HCT116 (cell line): ENCODE measurements at regions not wholly inside any gene's neighbourhood (a gene's known extent, or its start where the extent isn't known, plus 50 kb on each side); places are given as distances from the start of the nearest gene placed in this dataset.

Experiments used
- ATAC-seq: fragments of 200-7000 bp; cut with Tn5 transposase; 2 replicates; pipeline ENCODE4 v1.9.1; 2020; ENCODE audit warnings: mild to moderate bottlenecking, moderate library complexity
- BruUV-seq: library from RNA; stranded (reverse); fragments of 400-500 nt; replicated peaks from 2 replicates; lab custom pipeline; 2021; lab: Mats Ljungman, UMichigan
- CTCF ChIA-PET: fragments of 300-600 bp; sonication (Branson Sonifier 250); formaldehyde crosslinking; loops from one replicate; lab custom pipeline; 2021; ENCODE audit warnings: antibody characterized with exemption; lab: Charles Lee
- POLR2A ChIA-PET: fragments of 300-600, 350-600 bp; sonication (Branson Sonifier 250); formaldehyde crosslinking; loops from one replicate; lab custom pipeline; 2021; ENCODE audit warnings: antibody characterized with exemption; lab: Charles Lee
- RAD21 ChIA-PET, 2 experiments: fragments of 300-600 bp; sonication (Branson Sonifier 250); formaldehyde crosslinking; loops; one replicate each; lab custom pipeline; 2023; ENCODE audit warnings: low total read pairs in 2 of 2; ENCODE audit not compliant: uncharacterized antibody in 2 of 2, unreplicated experiment in 2 of 2, low non-redundant PET in 1 of 2; lab: Charles Lee
- DNase-seq: peaks from one replicate; pipeline ENCODE4 v3.0.0-alpha.2; 2010; ENCODE audit warnings: low read depth, low spot score
- H2AFZ ChIP-seq: fragments of 200-600 bp; shearing (Covaris generic), sonication (generic); 2 replicates; pipeline ENCODE4 v1.6.1; 2017; ENCODE audit warnings: low read depth, mixed run types, mixed read lengths, antibody characterized with exemption, low read length; ENCODE audit not compliant: poor library complexity, severe bottlenecking
- H3K27ac ChIP-seq: 2 replicates; pipeline ENCODE4 v1.5.1; 2012; ENCODE audit warnings: low read depth, low read length
- H3K27me3 ChIP-seq: fragments of 200-600 bp; sonication (generic); 2 replicates; pipeline ENCODE4 v1.6.1; 2016; ENCODE audit warnings: mixed run types, low read length, mixed read lengths; ENCODE audit not compliant: insufficient read depth
- H3K36me3 ChIP-seq, 2 experiments: fragments of 200-500 bp in 1 of 2; fragments of 200-600 bp in 1 of 2; sonication (Bioruptor generic) in 1 of 2; sonication (generic) in 1 of 2; 2 replicates each; pipeline versions ENCODE4 v1.5.1 to v1.6.1; 2014 to 2016; ENCODE audit warnings: low read length in 2 of 2, inconsistent platforms in 1 of 2, mixed read lengths in 1 of 2, mixed run types in 1 of 2; ENCODE audit not compliant: insufficient read depth in 2 of 2, control insufficient read depth in 1 of 2
- H3K4me1 ChIP-seq, 2 experiments: fragments of 200-600 bp in 1 of 2; sonication (generic) in 1 of 2; 2 replicates each; pipeline versions ENCODE4 v1.5.1 to v1.6.1; 2012 to 2017; ENCODE audit warnings: low read length in 2 of 2, inconsistent platforms in 1 of 2, mild to moderate bottlenecking in 1 of 2, mixed read lengths in 1 of 2, mixed run types in 1 of 2, moderate library complexity in 1 of 2; ENCODE audit not compliant: insufficient read depth in 2 of 2, control insufficient read depth in 1 of 2
- H3K4me2 ChIP-seq: fragments of 200-600 bp; sonication (generic); 2 replicates; pipeline ENCODE4 v1.6.1; 2017; ENCODE audit warnings: mixed run types, low read length, mixed read lengths
- H3K4me3 ChIP-seq, 2 experiments: fragments of 200-600 bp in 1 of 2; sonication (generic) in 1 of 2; replicated peaks in 1 of 2; 2 replicates each; pipeline ENCODE4 v1.5.1; 2011 to 2016; ENCODE audit warnings: low read length in 2 of 2, control low read depth in 1 of 2, low read depth in 1 of 2, mild to moderate bottlenecking in 1 of 2, mixed read lengths in 1 of 2, mixed run types in 1 of 2
- H3K79me2 ChIP-seq: fragments of 200-600 bp; sonication (generic); 2 replicates; pipeline ENCODE4 v1.6.1; 2017; ENCODE audit warnings: mild to moderate bottlenecking, mixed run types, low read length, moderate library complexity, mixed read lengths; ENCODE audit not compliant: insufficient read depth
- H3K9ac ChIP-seq: fragments of 200-600 bp; sonication (generic); 2 replicates; pipeline ENCODE4 v1.6.1; 2016; ENCODE audit warnings: low read length, mixed read lengths
- H3K9me2 ChIP-seq: fragments of 200-600 bp; sonication (generic), shearing (Covaris generic); 2 replicates; pipeline ENCODE4 v1.6.1; 2017; ENCODE audit warnings: mixed run types, mild to moderate bottlenecking, moderate library complexity; ENCODE audit not compliant: insufficient read depth
- H3K9me3 ChIP-seq, 2 experiments: fragments of 200-500 bp in 1 of 2; fragments of 200-600 bp in 1 of 2; sonication (Bioruptor generic) in 1 of 2; sonication (generic) in 1 of 2; 2 replicates each; pipeline ENCODE4 v1.6.1; 2014 to 2017; ENCODE audit warnings: low read length in 2 of 2, mixed read lengths in 2 of 2, inconsistent platforms in 1 of 2, low read depth in 1 of 2, mild to moderate bottlenecking in 1 of 2, mixed run types in 1 of 2, moderate library complexity in 1 of 2; ENCODE audit not compliant: control insufficient read depth in 1 of 2, insufficient read depth in 1 of 2
- H4K20me1 ChIP-seq: fragments of 200-600 bp; sonication (generic), shearing (Covaris generic); 2 replicates; pipeline ENCODE4 v1.6.1; 2017; ENCODE audit warnings: mixed run types, mild to moderate bottlenecking, moderate library complexity; ENCODE audit not compliant: insufficient read depth
- CEBPB ChIP-seq: IDR thresholded peaks from 2 replicates; pipeline ENCODE4 v1.6.1; 2012; ENCODE audit warnings: low read depth
- EGR1 ChIP-seq: IDR thresholded peaks from 2 replicates; pipeline ENCODE4 v1.6.1; 2012; ENCODE audit warnings: low read depth
- ELF1 ChIP-seq: IDR thresholded peaks from 2 replicates; pipeline ENCODE4 v1.6.1; 2012; ENCODE audit warnings: low read depth, borderline replicate concordance
- POLR2A ChIP-seq: IDR thresholded peaks from 2 replicates; pipeline ENCODE4 v1.7.0; 2011; ENCODE audit warnings: borderline replicate concordance; ENCODE audit not compliant: insufficient read depth, insufficient read length; ENCODE audit errors: extremely low read depth
- POLR2AphosphoS5 ChIP-seq: IDR thresholded peaks from 2 replicates; pipeline ENCODE4 v1.6.1; 2011; ENCODE audit warnings: mild to moderate bottlenecking, low read depth, low read length, moderate library complexity
- RAD21 ChIP-seq: IDR thresholded peaks from 2 replicates; pipeline ENCODE4 v1.6.1; 2012; ENCODE audit warnings: low read depth, mild to moderate bottlenecking
- SIN3A ChIP-seq: IDR thresholded peaks from 2 replicates; pipeline ENCODE4 v1.6.1; 2012; ENCODE audit warnings: low read depth
- SRF ChIP-seq: IDR thresholded peaks from 2 replicates; pipeline ENCODE4 v1.6.1; 2012; ENCODE audit warnings: low read depth
- TCF7L2 ChIP-seq: IDR thresholded peaks from 2 replicates; pipeline ENCODE4 v1.7.0; 2011; ENCODE audit warnings: borderline replicate concordance, inconsistent platforms; ENCODE audit not compliant: insufficient read depth, insufficient read length; ENCODE audit errors: extremely low read depth
- YY1 ChIP-seq: IDR thresholded peaks from 2 replicates; pipeline ENCODE4 v1.6.1; 2011; ENCODE audit warnings: low read length, low read depth, moderate library complexity, mild to moderate bottlenecking; ENCODE audit not compliant: insufficient replicate concordance; ENCODE audit errors: extremely low read depth
- ZFX ChIP-seq: fragments of 450-650 bp; IDR thresholded peaks from 2 replicates; pipeline ENCODE4 v1.6.1; 2017
- ZNF274 ChIP-seq: fragments of 200-500 bp; sonication (Bioruptor generic); IDR thresholded peaks from 2 replicates; pipeline ENCODE4 v1.6.1; 2014; ENCODE audit warnings: mild to moderate bottlenecking, low read depth, low read length, inconsistent platforms
- intact Hi-C: fragments of 100-400 bp; cut with micrococcal nuclease; formaldehyde crosslinking; loops from 2 replicates; pipeline ENCODE4 v1.10.0; 2022
- TF ChIP-seq, protein P1 (sequence below): IDR thresholded peaks from 2 replicates; pipeline ENCODE4 v1.6.1; 2011; ENCODE audit warnings: mild to moderate bottlenecking, low read length, moderate library complexity; ENCODE audit not compliant: insufficient replicate concordance; ENCODE audit errors: extremely low read depth
- TF ChIP-seq, protein P2 (sequence below): IDR thresholded peaks from 2 replicates; pipeline ENCODE4 v1.6.1; 2012; ENCODE audit warnings: low read depth
- TF ChIP-seq, protein P3 (sequence below), 3 experiments: fragments of 200-600 bp in 1 of 3; sonication (generic) in 1 of 3; IDR thresholded peaks in 2 of 3; conservative IDR thresholded peaks in 1 of 3; 2 replicates each; pipeline ENCODE4 v1.5.1; 2012 to 2017; ENCODE audit warnings: low read depth in 2 of 3, low read length in 2 of 3, antibody characterized with exemption in 1 of 3, borderline replicate concordance in 1 of 3, control low read depth in 1 of 3, mild to moderate bottlenecking in 1 of 3, mixed read lengths in 1 of 3, mixed run types in 1 of 3, moderate library complexity in 1 of 3; ENCODE audit not compliant: insufficient read depth in 1 of 3
- TF ChIP-seq, protein P4 (sequence below): IDR thresholded peaks from 2 replicates; pipeline ENCODE4 v1.6.1; 2012

DNA sequence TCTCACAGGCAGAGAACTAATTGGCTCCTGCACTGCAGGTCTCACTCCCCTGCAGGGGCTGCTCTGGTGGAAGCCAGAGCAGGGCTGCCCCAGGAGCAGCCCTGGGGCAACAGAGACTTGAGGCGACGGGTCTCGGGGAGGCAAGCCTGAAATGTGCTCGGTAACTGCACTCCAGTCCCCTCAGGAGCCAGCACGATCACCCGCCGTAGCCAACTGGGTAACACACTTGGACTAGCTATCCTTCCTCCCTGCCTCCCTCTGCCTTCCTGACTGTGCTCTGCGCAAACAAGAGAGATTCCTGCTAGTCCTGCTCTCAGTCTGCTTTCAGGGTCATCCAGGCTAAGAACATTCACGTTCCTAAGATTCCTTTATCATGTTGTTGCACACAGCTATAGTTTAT, 140.7 kb upstream of the NSMCE3 start:
- H4K20me1 ChIP-seq: no peaks in the 10 kb centered on the region
- H3K9me2 ChIP-seq: no peaks in the 10 kb centered on the region
- ChIA-PET RAD21 (no interaction called here), POLR2A (no interaction called here), CTCF (no interaction called here)
- TF ChIP-seq ZNF274: no peak
- TF ChIP-seq EGR1: no peak
- no peak for TF ChIP-seq RAD21
- TF ChIP-seq, protein P1, sequence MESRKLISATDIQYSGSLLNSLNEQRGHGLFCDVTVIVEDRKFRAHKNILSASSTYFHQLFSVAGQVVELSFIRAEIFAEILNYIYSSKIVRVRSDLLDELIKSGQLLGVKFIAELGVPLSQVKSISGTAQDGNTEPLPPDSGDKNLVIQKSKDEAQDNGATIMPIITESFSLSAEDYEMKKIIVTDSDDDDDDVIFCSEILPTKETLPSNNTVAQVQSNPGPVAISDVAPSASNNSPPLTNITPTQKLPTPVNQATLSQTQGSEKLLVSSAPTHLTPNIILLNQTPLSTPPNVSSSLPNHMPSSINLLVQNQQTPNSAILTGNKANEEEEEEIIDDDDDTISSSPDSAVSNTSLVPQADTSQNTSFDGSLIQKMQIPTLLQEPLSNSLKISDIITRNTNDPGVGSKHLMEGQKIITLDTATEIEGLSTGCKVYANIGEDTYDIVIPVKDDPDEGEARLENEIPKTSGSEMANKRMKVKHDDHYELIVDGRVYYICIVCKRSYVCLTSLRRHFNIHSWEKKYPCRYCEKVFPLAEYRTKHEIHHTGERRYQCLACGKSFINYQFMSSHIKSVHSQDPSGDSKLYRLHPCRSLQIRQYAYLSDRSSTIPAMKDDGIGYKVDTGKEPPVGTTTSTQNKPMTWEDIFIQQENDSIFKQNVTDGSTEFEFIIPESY: no peak
- no peak for TF ChIP-seq TCF7L2
- TF ChIP-seq, protein P2, sequence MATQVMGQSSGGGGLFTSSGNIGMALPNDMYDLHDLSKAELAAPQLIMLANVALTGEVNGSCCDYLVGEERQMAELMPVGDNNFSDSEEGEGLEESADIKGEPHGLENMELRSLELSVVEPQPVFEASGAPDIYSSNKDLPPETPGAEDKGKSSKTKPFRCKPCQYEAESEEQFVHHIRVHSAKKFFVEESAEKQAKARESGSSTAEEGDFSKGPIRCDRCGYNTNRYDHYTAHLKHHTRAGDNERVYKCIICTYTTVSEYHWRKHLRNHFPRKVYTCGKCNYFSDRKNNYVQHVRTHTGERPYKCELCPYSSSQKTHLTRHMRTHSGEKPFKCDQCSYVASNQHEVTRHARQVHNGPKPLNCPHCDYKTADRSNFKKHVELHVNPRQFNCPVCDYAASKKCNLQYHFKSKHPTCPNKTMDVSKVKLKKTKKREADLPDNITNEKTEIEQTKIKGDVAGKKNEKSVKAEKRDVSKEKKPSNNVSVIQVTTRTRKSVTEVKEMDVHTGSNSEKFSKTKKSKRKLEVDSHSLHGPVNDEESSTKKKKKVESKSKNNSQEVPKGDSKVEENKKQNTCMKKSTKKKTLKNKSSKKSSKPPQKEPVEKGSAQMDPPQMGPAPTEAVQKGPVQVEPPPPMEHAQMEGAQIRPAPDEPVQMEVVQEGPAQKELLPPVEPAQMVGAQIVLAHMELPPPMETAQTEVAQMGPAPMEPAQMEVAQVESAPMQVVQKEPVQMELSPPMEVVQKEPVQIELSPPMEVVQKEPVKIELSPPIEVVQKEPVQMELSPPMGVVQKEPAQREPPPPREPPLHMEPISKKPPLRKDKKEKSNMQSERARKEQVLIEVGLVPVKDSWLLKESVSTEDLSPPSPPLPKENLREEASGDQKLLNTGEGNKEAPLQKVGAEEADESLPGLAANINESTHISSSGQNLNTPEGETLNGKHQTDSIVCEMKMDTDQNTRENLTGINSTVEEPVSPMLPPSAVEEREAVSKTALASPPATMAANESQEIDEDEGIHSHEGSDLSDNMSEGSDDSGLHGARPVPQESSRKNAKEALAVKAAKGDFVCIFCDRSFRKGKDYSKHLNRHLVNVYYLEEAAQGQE: no peak
- no peak for TF ChIP-seq POLR2AphosphoS5
- no peak for TF ChIP-seq YY1
- no peak for TF ChIP-seq ZFX
- TF ChIP-seq, protein P3, sequence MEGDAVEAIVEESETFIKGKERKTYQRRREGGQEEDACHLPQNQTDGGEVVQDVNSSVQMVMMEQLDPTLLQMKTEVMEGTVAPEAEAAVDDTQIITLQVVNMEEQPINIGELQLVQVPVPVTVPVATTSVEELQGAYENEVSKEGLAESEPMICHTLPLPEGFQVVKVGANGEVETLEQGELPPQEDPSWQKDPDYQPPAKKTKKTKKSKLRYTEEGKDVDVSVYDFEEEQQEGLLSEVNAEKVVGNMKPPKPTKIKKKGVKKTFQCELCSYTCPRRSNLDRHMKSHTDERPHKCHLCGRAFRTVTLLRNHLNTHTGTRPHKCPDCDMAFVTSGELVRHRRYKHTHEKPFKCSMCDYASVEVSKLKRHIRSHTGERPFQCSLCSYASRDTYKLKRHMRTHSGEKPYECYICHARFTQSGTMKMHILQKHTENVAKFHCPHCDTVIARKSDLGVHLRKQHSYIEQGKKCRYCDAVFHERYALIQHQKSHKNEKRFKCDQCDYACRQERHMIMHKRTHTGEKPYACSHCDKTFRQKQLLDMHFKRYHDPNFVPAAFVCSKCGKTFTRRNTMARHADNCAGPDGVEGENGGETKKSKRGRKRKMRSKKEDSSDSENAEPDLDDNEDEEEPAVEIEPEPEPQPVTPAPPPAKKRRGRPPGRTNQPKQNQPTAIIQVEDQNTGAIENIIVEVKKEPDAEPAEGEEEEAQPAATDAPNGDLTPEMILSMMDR (IDR thresholded peaks at IDR 0.05 in 2 of 3, conservative IDR thresholded peaks at IDR 0.05 in 1 of 3; ENCODE audit: borderline replicate concordance in 1 of 3, insufficient read depth in 1 of 3, low read depth in 2 of 3, low read length in 2 of 3): no peak
- TF ChIP-seq POLR2A: no peak
- no peak for TF ChIP-seq CEBPB
- TF ChIP-seq SRF: no peak
- TF ChIP-seq, protein P4, sequence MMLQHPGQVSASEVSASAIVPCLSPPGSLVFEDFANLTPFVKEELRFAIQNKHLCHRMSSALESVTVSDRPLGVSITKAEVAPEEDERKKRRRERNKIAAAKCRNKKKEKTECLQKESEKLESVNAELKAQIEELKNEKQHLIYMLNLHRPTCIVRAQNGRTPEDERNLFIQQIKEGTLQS: no peak
- no peak for TF ChIP-seq ELF1
- TF ChIP-seq SIN3A: no peak
- H3K27me3 ChIP-seq: peaks cover 22% of the 10 kb centered on the region
- H3K9ac ChIP-seq: no peak overlapping the region
- DNase-seq (no peak), ATAC-seq (no peak)
- H3K4me1 ChIP-seq: no peaks in the 10 kb centered on the region
- no peaks in the 10 kb centered on the region for H3K36me3 ChIP-seq
- no peak overlapping the region for H3K27ac ChIP-seq
- H3K4me3 ChIP-seq: no peak overlapping the region
- H2AFZ ChIP-seq: no peak overlapping the region
- no TSS peak for BruUV-seq
- no peak overlapping the region for H3K4me2 ChIP-seq
- no peaks in the 10 kb centered on the region for H3K79me2 ChIP-seq
- H3K9me3 ChIP-seq: no peaks in the 10 kb centered on the region
- intact Hi-C loops: no loop called here
